Suprapubic skin (tissue), 4 donors: ENCODE measurements at regions not wholly inside any gene's neighbourhood (a gene's known extent, or its start where the extent isn't known, plus 50 kb on each side); places are given as distances from the start of the nearest gene placed in this dataset.
"Not testable (repeated sequence)": the region's sequence is repeated elsewhere in the genome, so short reads cannot be mapped to it uniquely, and the experiment has no call there.

Source experiments
- CTCF ChIP-seq, 2 donors: fragments of 200-600 bp in 1 of 2; fragments of 450-650 bp in 1 of 2; sonication (generic) in 1 of 2; IDR thresholded peaks; one replicate each; pipeline ENCODE4 v1.5.1; 2016 to 2019; ENCODE audit warnings: antibody characterized with exemption in 2 of 2, mild to moderate bottlenecking in 1 of 2, moderate library complexity in 1 of 2
- EP300 ChIP-seq: sonication (generic); formaldehyde crosslinking; IDR thresholded peaks from one replicate; pipeline ENCODE4 v1.6.1; 2017; ENCODE audit warnings: antibody characterized with exemption
- POLR2A ChIP-seq, 2 donors: fragments of 450-650 bp; IDR thresholded peaks; one replicate each; pipeline ENCODE4 v1.6.1; 2017; ENCODE audit warnings: antibody characterized with exemption in 2 of 2, mild to moderate bottlenecking in 2 of 2, moderate library complexity in 2 of 2
- POLR2AphosphoS5 ChIP-seq, 3 donors: sonication (generic); formaldehyde crosslinking; IDR thresholded peaks; one replicate each; pipeline ENCODE4 v1.6.1; 2017; ENCODE audit warnings: antibody characterized with exemption in 3 of 3

- TF ChIP-seq CTCF (IDR thresholded peaks at IDR 0.05); POLR2A (IDR thresholded peaks at IDR 0.05); POLR2AphosphoS5 (IDR thresholded peaks at IDR 0.05); EP300: not testable (repeated sequence)
These were observed 4767.6 kb upstream of the OR11H1 start for GRCh38 chr22:10760418-10760817.
